ENCODE measurements at regions not wholly inside any gene's neighbourhood (a gene's known extent, or its start where the extent isn't known, plus 50 kb on each side); places are given as distances from the start of the nearest gene placed in this dataset.
"Not testable (repeated sequence)": the region's sequence is repeated elsewhere in the genome, so short reads cannot be mapped to it uniquely, and the experiment has no call there.

GRCh38 chr2:43070676-43071502 lies 155.5 kb downstream of the ZFP36L2 start:
- TF ChIP-seq SPI1 (IDR thresholded peaks at IDR 0.05; ENCODE audit: low read depth, low read length) (no peak), POLR2AphosphoS5 (IDR thresholded peaks at IDR 0.05; ENCODE audit: low read depth, low read length) (no peak), TAF1 (IDR thresholded peaks at IDR 0.05; ENCODE audit: low read depth, low read length) (no peak), POU2F2 (IDR thresholded peaks at IDR 0.05; ENCODE audit: low read depth, low read length) (no peak)
- no peak for FAIRE-seq
- DNase-seq (ENCODE audit: insufficient read length, low spot score) = no peak

- TF ChIP-seq POU2F2 (IDR thresholded peaks at IDR 0.05; ENCODE audit: low read depth, low read length) (no peak), SPI1 (IDR thresholded peaks at IDR 0.05; ENCODE audit: low read depth, low read length) (no peak)
- DNase-seq (ENCODE audit: insufficient read length, low spot score) = no peak
- no peak for FAIRE-seq
Measured at GRCh38 chr2:43070030-43070429, 156.4 kb downstream of the ZFP36L2 start.

- TF ChIP-seq POLR2A (IDR thresholded peaks at IDR 0.05; ENCODE audit: low read depth, low read length) (no peak), TAF1 (IDR thresholded peaks at IDR 0.05; ENCODE audit: low read depth, low read length) (no peak)
- FAIRE-seq (no peak), DNase-seq (ENCODE audit: insufficient read length, low spot score) (no peak)
Measured at GRCh38 chr2:43068631-43069517, 157.5 kb downstream of the ZFP36L2 start.

GRCh38 chr2:43068041-43068533 lies 158.3 kb downstream of the ZFP36L2 start:
- no peak for DNase-seq (ENCODE audit: insufficient read length, low spot score)

GRCh38 chr2:43067254-43068040 lies 159.0 kb downstream of the ZFP36L2 start:
- TF ChIP-seq POLR2A (IDR thresholded peaks at IDR 0.05; ENCODE audit: low read depth, low read length) (no peak), POU2F2 (IDR thresholded peaks at IDR 0.05; ENCODE audit: low read depth, low read length) (no peak), SPI1 (IDR thresholded peaks at IDR 0.05; ENCODE audit: low read depth, low read length) (no peak), PAX5 (IDR thresholded peaks at IDR 0.05; ENCODE audit: insufficient read depth, low read length, severe bottlenecking) (no peak), TAF1 (IDR thresholded peaks at IDR 0.05; ENCODE audit: low read depth, low read length) (no peak), POLR2AphosphoS5 (IDR thresholded peaks at IDR 0.05; ENCODE audit: low read depth, low read length) (no peak)
- FAIRE-seq (no peak), DNase-seq (ENCODE audit: insufficient read length, low spot score) (no peak)

More at GRCh38 chr2:43068041-43068533, 158.3 kb downstream of the ZFP36L2 start:
- TF ChIP-seq TAF1 (IDR thresholded peaks at IDR 0.05; ENCODE audit: low read depth, low read length) (no peak), SPI1 (IDR thresholded peaks at IDR 0.05; ENCODE audit: low read depth, low read length) (no peak), PAX5 (IDR thresholded peaks at IDR 0.05; ENCODE audit: insufficient read depth, low read length, severe bottlenecking) (no peak), POLR2A (IDR thresholded peaks at IDR 0.05; ENCODE audit: low read depth, low read length) (no peak)
- no peak for FAIRE-seq

GRCh38 chr2:43066541-43067253 lies 159.7 kb downstream of the ZFP36L2 start:
- not testable (repeated sequence) for FAIRE-seq; DNase-seq (ENCODE audit: insufficient read length, low spot score)

GRCh38 chr2:43065871-43066270 lies 160.5 kb downstream of the ZFP36L2 start:
- no peak for DNase-seq (ENCODE audit: insufficient read length, low spot score)
- no peak for FAIRE-seq
- TF ChIP-seq TAF1 (IDR thresholded peaks at IDR 0.05; ENCODE audit: low read depth, low read length) (no peak), POLR2A (IDR thresholded peaks at IDR 0.05; ENCODE audit: low read depth, low read length) (no peak), PAX5 (IDR thresholded peaks at IDR 0.05; ENCODE audit: insufficient read depth, low read length, severe bottlenecking) (no peak), POLR2AphosphoS5 (IDR thresholded peaks at IDR 0.05; ENCODE audit: low read depth, low read length) (no peak), SPI1 (IDR thresholded peaks at IDR 0.05; ENCODE audit: low read depth, low read length) (no peak), POU2F2 (IDR thresholded peaks at IDR 0.05; ENCODE audit: low read depth, low read length) (no peak)

- DNase-seq (ENCODE audit: insufficient read length, low spot score) (no peak), FAIRE-seq (no peak)
- no peak for TF ChIP-seq SPI1 (IDR thresholded peaks at IDR 0.05; ENCODE audit: low read depth, low read length)
- no peak for TF ChIP-seq POU2F2 (IDR thresholded peaks at IDR 0.05; ENCODE audit: low read depth, low read length)
- no peak for TF ChIP-seq POLR2A (IDR thresholded peaks at IDR 0.05; ENCODE audit: low read depth, low read length)
- TF ChIP-seq POLR2AphosphoS5 (IDR thresholded peaks at IDR 0.05; ENCODE audit: low read depth, low read length) = no peak
- TF ChIP-seq TAF1 (IDR thresholded peaks at IDR 0.05; ENCODE audit: low read depth, low read length) = no peak
Measured at GRCh38 chr2:43065036-43065435, 161.4 kb downstream of the ZFP36L2 start.

- not testable (repeated sequence) for FAIRE-seq
Measured at GRCh38 chr2:43063096-43063495, 163.3 kb downstream of the ZFP36L2 start.

More at GRCh38 chr2:43063096-43063495, 163.3 kb downstream of the ZFP36L2 start:
- DNase-seq (ENCODE audit: insufficient read length, low spot score) = not testable (repeated sequence)
